Uterus (tissue), 3 donors: ENCODE measurements at regions not wholly inside any gene's neighbourhood (a gene's known extent, or its start where the extent isn't known, plus 50 kb on each side); places are given as distances from the start of the nearest gene placed in this dataset.

Experiments used
- DNase-seq, 2 donors: peaks; one replicate each; pipeline ENCODE4 v3.0.0-alpha.2; 2019 to 2020
- H3K27ac ChIP-seq, 2 donors: fragments of 200-600 bp; sonication (generic); 1 replicate in 1 of 2; 2 replicates in 1 of 2; pipeline ENCODE4 v1.5.1; 2016 to 2018
- H3K27me3 ChIP-seq, 2 donors: fragments of 200-600 bp; sonication (generic); one replicate each; pipeline ENCODE4 v1.5.1; 2018 to 2019; ENCODE audit warnings: control low read depth in 1 of 2
- H3K36me3 ChIP-seq, 2 donors: fragments of 200-600 bp; sonication (generic); one replicate each; pipeline ENCODE4 v1.5.1; 2019; ENCODE audit warnings: control low read depth in 1 of 2
- H3K4me1 ChIP-seq, 2 donors: fragments of 200-600 bp; sonication (generic); one replicate each; pipeline ENCODE4 v1.5.1; 2018 to 2019; ENCODE audit warnings: control low read depth in 1 of 2
- H3K4me3 ChIP-seq, 2 donors: fragments of 200-600 bp; sonication (generic); 1 replicate in 1 of 2; 2 replicates in 1 of 2; pipeline ENCODE4 v1.5.1; 2018 to 2019; ENCODE audit warnings: mild to moderate bottlenecking in 1 of 2
- H3K9me3 ChIP-seq, 2 donors: fragments of 200-600 bp; sonication (generic); one replicate each; pipeline ENCODE4 v1.5.1; 2019; ENCODE audit warnings: control low read depth in 1 of 2
- POLR2A ChIP-seq, 2 donors: fragments of 450-650 bp; IDR thresholded peaks; one replicate each; pipeline ENCODE4 v1.6.1; 2016; ENCODE audit warnings: antibody characterized with exemption in 2 of 2, mild to moderate bottlenecking in 1 of 2, moderate library complexity in 1 of 2
- intact Hi-C: fragments of 100-400 bp; cut with DNase I; formaldehyde crosslinking; loops from one replicate; pipeline ENCODE4 v1.15.1; 2023; ENCODE audit warnings: low total_unique reads
- TF ChIP-seq, protein P1 (sequence below), 4 experiments: fragments of 200-600 bp in 2 of 4; fragments of 450-650 bp in 2 of 4; sonication (generic) in 2 of 4; IDR thresholded peaks; one replicate each; pipeline ENCODE4 v1.5.1; 2016 to 2019; ENCODE audit warnings: antibody characterized with exemption in 4 of 4, mild to moderate bottlenecking in 2 of 4, moderate library complexity in 1 of 4
- donor health status: DM: yes; HTN: yes; CAD: no.

DNA sequence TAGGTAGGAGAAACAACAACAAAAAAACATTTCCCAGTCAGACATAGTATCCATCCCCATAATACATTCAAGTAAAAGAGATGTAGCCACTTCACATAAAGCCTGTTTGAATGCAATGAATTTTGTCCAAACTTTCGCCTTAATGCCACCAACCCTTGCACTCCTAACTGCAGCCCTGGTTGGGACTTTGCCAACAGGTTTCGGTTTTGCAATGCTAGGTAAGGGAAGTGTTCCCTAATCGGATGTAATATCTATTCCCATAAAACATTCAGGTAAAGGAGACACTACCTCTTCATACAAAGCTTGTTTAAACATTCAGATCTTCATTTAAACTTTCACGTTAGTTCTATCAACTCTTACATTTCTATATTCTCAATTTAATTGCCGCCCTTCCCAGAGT is 336.1 kb downstream of the DRD1 start:
- H3K27ac ChIP-seq: no peak overlapping the region
- no peaks in the 10 kb centered on the region for H3K36me3 ChIP-seq
- no peaks in the 10 kb centered on the region for H3K9me3 ChIP-seq
- intact Hi-C loops: no loop called here
- H3K27me3 ChIP-seq: no peaks in the 10 kb centered on the region
- H3K4me3 ChIP-seq: no peak overlapping the region
- TF ChIP-seq, protein P1, sequence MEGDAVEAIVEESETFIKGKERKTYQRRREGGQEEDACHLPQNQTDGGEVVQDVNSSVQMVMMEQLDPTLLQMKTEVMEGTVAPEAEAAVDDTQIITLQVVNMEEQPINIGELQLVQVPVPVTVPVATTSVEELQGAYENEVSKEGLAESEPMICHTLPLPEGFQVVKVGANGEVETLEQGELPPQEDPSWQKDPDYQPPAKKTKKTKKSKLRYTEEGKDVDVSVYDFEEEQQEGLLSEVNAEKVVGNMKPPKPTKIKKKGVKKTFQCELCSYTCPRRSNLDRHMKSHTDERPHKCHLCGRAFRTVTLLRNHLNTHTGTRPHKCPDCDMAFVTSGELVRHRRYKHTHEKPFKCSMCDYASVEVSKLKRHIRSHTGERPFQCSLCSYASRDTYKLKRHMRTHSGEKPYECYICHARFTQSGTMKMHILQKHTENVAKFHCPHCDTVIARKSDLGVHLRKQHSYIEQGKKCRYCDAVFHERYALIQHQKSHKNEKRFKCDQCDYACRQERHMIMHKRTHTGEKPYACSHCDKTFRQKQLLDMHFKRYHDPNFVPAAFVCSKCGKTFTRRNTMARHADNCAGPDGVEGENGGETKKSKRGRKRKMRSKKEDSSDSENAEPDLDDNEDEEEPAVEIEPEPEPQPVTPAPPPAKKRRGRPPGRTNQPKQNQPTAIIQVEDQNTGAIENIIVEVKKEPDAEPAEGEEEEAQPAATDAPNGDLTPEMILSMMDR (IDR thresholded peaks at IDR 0.05): no peak
- no peak for TF ChIP-seq POLR2A (IDR thresholded peaks at IDR 0.05)
- H3K4me1 ChIP-seq: no peaks in the 10 kb centered on the region
- DNase-seq: no peak

DNA sequence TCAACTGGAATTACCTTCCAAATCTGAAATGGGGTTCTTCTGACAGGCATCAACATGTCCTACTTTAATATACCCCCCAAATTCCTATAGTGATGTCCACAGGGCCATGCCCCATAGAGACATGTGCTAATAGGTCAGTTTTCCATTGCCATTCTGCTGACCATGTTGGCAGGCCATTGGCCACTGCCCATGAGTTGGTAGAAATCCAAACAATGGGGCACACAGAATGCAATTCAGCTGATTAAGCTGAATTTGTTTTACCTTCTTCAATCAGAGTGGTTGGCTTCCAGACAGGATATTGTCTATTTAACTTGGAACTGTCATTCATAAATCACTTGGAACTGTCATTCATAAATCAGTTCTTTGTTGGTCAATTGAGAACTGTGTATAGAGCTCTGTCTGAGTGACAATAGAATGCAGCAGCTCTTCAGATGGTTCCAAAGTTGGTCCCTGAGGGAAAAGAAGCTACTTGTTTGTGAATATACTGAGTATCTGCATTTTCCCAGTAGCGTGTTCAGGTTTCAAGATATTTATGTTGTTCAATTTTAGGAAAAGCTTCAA is 336.9 kb downstream of the DRD1 start:
- Histone ChIP-seq H3K4me3 (no peak overlapping the region), H3K36me3 (no peaks in the 10 kb centered on the region), H3K27me3 (no peaks in the 10 kb centered on the region), H3K4me1 (no peaks in the 10 kb centered on the region), H3K9me3 (no peaks in the 10 kb centered on the region), H3K27ac (no peak overlapping the region)
- no peak for DNase-seq
- TF ChIP-seq POLR2A (IDR thresholded peaks at IDR 0.05): no peak
- TF ChIP-seq, protein P1 (IDR thresholded peaks at IDR 0.05): no peak
- intact Hi-C loops: no loop called here

DNA sequence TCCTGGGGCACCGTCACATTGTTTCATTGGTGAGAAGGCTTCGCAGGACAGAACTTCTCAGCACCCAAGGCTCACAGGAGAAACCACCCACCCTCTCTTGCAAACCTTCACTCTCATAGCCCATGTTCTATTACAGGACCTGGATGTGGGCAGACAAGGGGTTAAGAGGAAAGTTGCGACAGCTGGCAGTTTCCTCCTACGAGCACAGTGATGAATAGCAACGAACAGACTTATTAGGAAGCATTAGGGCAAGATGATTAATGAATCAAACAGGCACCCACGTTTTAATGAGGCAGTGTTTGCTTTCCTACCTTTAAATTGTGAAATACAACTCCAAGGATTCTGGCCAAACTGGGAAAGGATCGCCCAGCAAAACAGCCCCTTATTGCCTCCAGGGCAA is 339.3 kb downstream of the DRD1 start:
- no peaks in the 10 kb centered on the region for H3K9me3 ChIP-seq
- no peaks in the 10 kb centered on the region for H3K4me1 ChIP-seq
- no peak overlapping the region for H3K27ac ChIP-seq
- intact Hi-C loops: no loop called here
- DNase-seq: no peak
- no peak for TF ChIP-seq POLR2A (IDR thresholded peaks at IDR 0.05)
- TF ChIP-seq, protein P1 (IDR thresholded peaks at IDR 0.05): no peak
- H3K4me3 ChIP-seq: no peak overlapping the region
- no peaks in the 10 kb centered on the region for H3K27me3 ChIP-seq
- no peaks in the 10 kb centered on the region for H3K36me3 ChIP-seq

DNA sequence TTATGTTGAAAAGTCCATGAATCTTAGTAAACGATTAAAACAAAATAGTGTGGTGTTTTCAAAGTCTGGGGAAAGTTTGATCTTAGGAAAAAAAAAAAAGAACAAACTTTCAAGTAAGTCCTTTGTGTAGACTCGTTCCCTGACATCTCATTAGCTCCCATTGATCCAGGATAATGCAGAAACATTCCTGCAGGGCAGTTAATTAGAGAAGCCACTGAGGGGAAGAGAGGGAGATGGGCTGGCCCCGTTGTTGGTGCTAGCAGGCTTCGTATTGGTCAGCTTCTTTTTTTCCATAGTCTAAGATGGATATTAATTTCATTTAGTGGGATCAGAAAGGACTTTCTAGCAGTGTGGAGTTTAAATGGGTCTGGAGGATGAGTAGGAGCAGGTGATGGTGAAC is 340.2 kb downstream of the DRD1 start:
- DNase-seq: no peak

GRCh38 chr5:175102717-175103116 is 341.3 kb downstream of the DRD1 start:
- DNase-seq: no peak
- Histone ChIP-seq H3K9me3 (no peaks in the 10 kb centered on the region), H3K27ac (no peak overlapping the region), H3K4me1 (no peaks in the 10 kb centered on the region), H3K4me3 (no peak overlapping the region), H3K36me3 (no peaks in the 10 kb centered on the region), H3K27me3 (no peaks in the 10 kb centered on the region)
- intact Hi-C loops: no loop called here
- TF ChIP-seq POLR2A (IDR thresholded peaks at IDR 0.05): no peak
- TF ChIP-seq, protein P1 (IDR thresholded peaks at IDR 0.05): no peak

More for the DNA sequence above, 340.2 kb downstream of the DRD1 start:
- no peaks in the 10 kb centered on the region for H3K9me3 ChIP-seq
- TF ChIP-seq POLR2A (IDR thresholded peaks at IDR 0.05): no peak
- TF ChIP-seq, protein P1 (IDR thresholded peaks at IDR 0.05): no peak
- H3K4me3 ChIP-seq: no peak overlapping the region
- H3K27ac ChIP-seq: no peak overlapping the region
- H3K4me1 ChIP-seq: no peaks in the 10 kb centered on the region
- no peaks in the 10 kb centered on the region for H3K27me3 ChIP-seq
- intact Hi-C loops: no loop called here
- H3K36me3 ChIP-seq: no peaks in the 10 kb centered on the region
